ENCODE measurements at regions not wholly inside any gene's neighbourhood (a gene's known extent, or its start where the extent isn't known, plus 50 kb on each side); places are given as distances from the start of the nearest gene placed in this dataset.

- TF ChIP-seq POLR2A (IDR thresholded peaks at IDR 0.05) (no peak), CTCF (IDR thresholded peaks at IDR 0.05) (no peak), EP300 (IDR thresholded peaks at IDR 0.05) (no peak)
Observed at GRCh38 chr4:10787365-10787764, 102.8 kb upstream of the CLNK start.

Data from tibial nerve (tissue), 4 donors.